ENCODE measurements at regions not wholly inside any gene's neighbourhood (a gene's known extent, or its start where the extent isn't known, plus 50 kb on each side); places are given as distances from the start of the nearest gene placed in this dataset.
"Not testable (repeated sequence)": the region's sequence is repeated elsewhere in the genome, so short reads cannot be mapped to it uniquely, and the experiment has no call there.

GRCh38 chr4:116302990-116303735 is 782.2 kb downstream of the TRAM1L1 start:
- Histone ChIP-seq H3K27ac (ENCODE audit: insufficient read depth, low read length) (no peak overlapping the region), H3K27me3 (ENCODE audit: control insufficient read depth, insufficient read depth, low read length) (no peaks in the 10 kb centered on the region), H3K36me3 (ENCODE audit: control insufficient read depth, insufficient read depth, low read length) (no peaks in the 10 kb centered on the region), H2AFZ (ENCODE audit: low read length) (no peak overlapping the region), H4K20me1 (ENCODE audit: control insufficient read depth, extremely low read depth, insufficient read depth, low read length) (no peaks in the 10 kb centered on the region), H3K9ac (ENCODE audit: insufficient read depth, low read length) (no peak overlapping the region), H3K79me2 (ENCODE audit: control insufficient read depth, insufficient read depth, low read length) (no peaks in the 10 kb centered on the region), H3K4me2 (ENCODE audit: extremely low read depth, insufficient read depth, low read length) (no peak overlapping the region), H3K9me3 (ENCODE audit: control insufficient read depth, insufficient read depth, low read depth, low read length) (no peaks in the 10 kb centered on the region), H3K4me1 (ENCODE audit: control insufficient read depth, extremely low read depth, insufficient read depth, low read length) (no peaks in the 10 kb centered on the region), H3K4me3 (replicated peaks in 1 of 4; ENCODE audit: control extremely low read depth in 1 of 4, insufficient read depth in 1 of 4, low read depth in 3 of 4, low read length in 4 of 4) (no peak overlapping the region)
- DNase-seq (ENCODE audit: low read depth in 2 of 2): no peak
- TF ChIP-seq CTCF (conservative IDR thresholded peaks at IDR 0.05 in 1 of 2, IDR thresholded peaks at IDR 0.05 in 1 of 2; ENCODE audit: low read depth in 1 of 2, low read length in 2 of 2): no peak
- no peak for TF ChIP-seq EZH2 (IDR thresholded peaks at IDR 0.05; ENCODE audit: low read length, missing control alignments)

- H3K4me1 ChIP-seq (ENCODE audit: control insufficient read depth, extremely low read depth, insufficient read depth, low read length): no peaks in the 10 kb centered on the region
- no peaks in the 10 kb centered on the region for H3K27me3 ChIP-seq (ENCODE audit: control insufficient read depth, insufficient read depth, low read length)
- no peak for DNase-seq (ENCODE audit: low read depth in 2 of 2)
- no peaks in the 10 kb centered on the region for H3K9me3 ChIP-seq (ENCODE audit: control insufficient read depth, insufficient read depth, low read depth, low read length)
- H3K36me3 ChIP-seq (ENCODE audit: control insufficient read depth, insufficient read depth, low read length): no peaks in the 10 kb centered on the region
- no peak overlapping the region for H2AFZ ChIP-seq (ENCODE audit: low read length)
- H3K4me2 ChIP-seq (ENCODE audit: extremely low read depth, insufficient read depth, low read length): no peak overlapping the region
- H3K27ac ChIP-seq (ENCODE audit: insufficient read depth, low read length): no peak overlapping the region
- TF ChIP-seq EZH2 (IDR thresholded peaks at IDR 0.05; ENCODE audit: low read length, missing control alignments) (no peak), CTCF (conservative IDR thresholded peaks at IDR 0.05 in 1 of 2, IDR thresholded peaks at IDR 0.05 in 1 of 2; ENCODE audit: low read depth in 1 of 2, low read length in 2 of 2) (no peak)
- H4K20me1 ChIP-seq (ENCODE audit: control insufficient read depth, extremely low read depth, insufficient read depth, low read length): no peaks in the 10 kb centered on the region
- H3K9ac ChIP-seq (ENCODE audit: insufficient read depth, low read length): no peak overlapping the region
- no peak overlapping the region for H3K4me3 ChIP-seq (replicated peaks in 1 of 4; ENCODE audit: control extremely low read depth in 1 of 4, insufficient read depth in 1 of 4, low read depth in 3 of 4, low read length in 4 of 4)
- H3K79me2 ChIP-seq (ENCODE audit: control insufficient read depth, insufficient read depth, low read length): no peaks in the 10 kb centered on the region
Measured at GRCh38 chr4:116275006-116275405, 810.4 kb downstream of the TRAM1L1 start.

GRCh38 chr4:116272336-116272735 is 813.0 kb downstream of the TRAM1L1 start:
- no peaks in the 10 kb centered on the region for H3K4me1 ChIP-seq (ENCODE audit: control insufficient read depth, extremely low read depth, insufficient read depth, low read length)

GRCh38 chr4:116260931-116261330 is 824.4 kb downstream of the TRAM1L1 start:
- DNase-seq (ENCODE audit: low read depth in 2 of 2); H3K9me3 ChIP-seq (ENCODE audit: control insufficient read depth, insufficient read depth, low read depth, low read length); H2AFZ ChIP-seq (ENCODE audit: low read length); H4K20me1 ChIP-seq (ENCODE audit: control insufficient read depth, extremely low read depth, insufficient read depth, low read length); H3K4me1 ChIP-seq (ENCODE audit: control insufficient read depth, extremely low read depth, insufficient read depth, low read length); H3K27ac ChIP-seq (ENCODE audit: insufficient read depth, low read length); H3K9ac ChIP-seq (ENCODE audit: insufficient read depth, low read length); H3K4me2 ChIP-seq (ENCODE audit: extremely low read depth, insufficient read depth, low read length); H3K79me2 ChIP-seq (ENCODE audit: control insufficient read depth, insufficient read depth, low read length); H3K36me3 ChIP-seq (ENCODE audit: control insufficient read depth, insufficient read depth, low read length); H3K27me3 ChIP-seq (ENCODE audit: control insufficient read depth, insufficient read depth, low read length); H3K4me3 ChIP-seq (replicated peaks in 1 of 4; ENCODE audit: control extremely low read depth in 1 of 4, insufficient read depth in 1 of 4, low read depth in 3 of 4, low read length in 4 of 4): not testable (repeated sequence)

More at GRCh38 chr4:116272336-116272735, 813.0 kb downstream of the TRAM1L1 start:
- DNase-seq (ENCODE audit: low read depth in 2 of 2): no peak
- TF ChIP-seq EZH2 (IDR thresholded peaks at IDR 0.05; ENCODE audit: low read length, missing control alignments) (no peak), CTCF (conservative IDR thresholded peaks at IDR 0.05 in 1 of 2, IDR thresholded peaks at IDR 0.05 in 1 of 2; ENCODE audit: low read depth in 1 of 2, low read length in 2 of 2) (no peak)
- H4K20me1 ChIP-seq (ENCODE audit: control insufficient read depth, extremely low read depth, insufficient read depth, low read length): no peaks in the 10 kb centered on the region
- H3K9ac ChIP-seq (ENCODE audit: insufficient read depth, low read length): no peak overlapping the region
- H3K9me3 ChIP-seq (ENCODE audit: control insufficient read depth, insufficient read depth, low read depth, low read length): no peaks in the 10 kb centered on the region
- H2AFZ ChIP-seq (ENCODE audit: low read length): no peak overlapping the region
- no peak overlapping the region for H3K27ac ChIP-seq (ENCODE audit: insufficient read depth, low read length)
- no peaks in the 10 kb centered on the region for H3K27me3 ChIP-seq (ENCODE audit: control insufficient read depth, insufficient read depth, low read length)
- no peak overlapping the region for H3K4me2 ChIP-seq (ENCODE audit: extremely low read depth, insufficient read depth, low read length)
- H3K36me3 ChIP-seq (ENCODE audit: control insufficient read depth, insufficient read depth, low read length): no peaks in the 10 kb centered on the region
- no peak overlapping the region for H3K4me3 ChIP-seq (replicated peaks in 1 of 4; ENCODE audit: control extremely low read depth in 1 of 4, insufficient read depth in 1 of 4, low read depth in 3 of 4, low read length in 4 of 4)
- H3K79me2 ChIP-seq (ENCODE audit: control insufficient read depth, insufficient read depth, low read length): no peaks in the 10 kb centered on the region
